OCI-LY7 (cell line): ENCODE measurements at regions not wholly inside any gene's neighbourhood (a gene's known extent, or its start where the extent isn't known, plus 50 kb on each side); places are given as distances from the start of the nearest gene placed in this dataset.

Source experiments
- BruUV-seq: library from RNA; stranded (reverse); fragments of 400-500 nt; replicated peaks from 2 replicates; lab custom pipeline; 2021; lab: Mats Ljungman, UMichigan
- CTCF ChIA-PET: fragments of 300-600 bp; sonication (Branson Sonifier 250); formaldehyde crosslinking; loops from one replicate; lab custom pipeline; 2022; ENCODE audit warnings: antibody characterized with exemption; ENCODE audit not compliant: unreplicated experiment; lab: Charles Lee
- POLR2A ChIA-PET: fragments of 300-600 bp; sonication (Branson Sonifier 250); formaldehyde crosslinking; loops from one replicate; lab custom pipeline; 2022; ENCODE audit warnings: antibody characterized with exemption; lab: Charles Lee
- DNase-seq: peaks from one replicate; pipeline ENCODE4 v3.0.0-alpha.2; 2015; ENCODE audit warnings: low spot score
- H2AFZ ChIP-seq: fragments of 200-600 bp; sonication (generic), shearing (Covaris generic); 2 replicates; pipeline ENCODE4 v1.6.1; 2014; ENCODE audit warnings: mild to moderate bottlenecking, antibody characterized with exemption, low read length, moderate library complexity
- H3K27ac ChIP-seq: fragments of 200-600 bp; sonication (generic); 2 replicates; pipeline ENCODE4 v1.5.1; 2014; ENCODE audit warnings: mixed run types, low read depth, mild to moderate bottlenecking, moderate library complexity, low read length, inconsistent platforms; ENCODE audit not compliant: poor library complexity, severe bottlenecking
- H3K36me3 ChIP-seq: fragments of 200-600 bp; sonication (generic); 2 replicates; pipeline ENCODE4 v1.6.1; 2014; ENCODE audit warnings: mild to moderate bottlenecking, antibody characterized with exemption, low read length, moderate library complexity, mixed read lengths; ENCODE audit not compliant: insufficient read depth
- H3K4me1 ChIP-seq: fragments of 200-600 bp; sonication (generic); 2 replicates; pipeline ENCODE4 v1.5.1; 2014; ENCODE audit warnings: mild to moderate bottlenecking, low read length; ENCODE audit not compliant: insufficient read depth, poor library complexity, severe bottlenecking
- H3K4me2 ChIP-seq: fragments of 200-600 bp; sonication (generic); 2 replicates; pipeline ENCODE4 v1.6.1; 2014; ENCODE audit warnings: mild to moderate bottlenecking, low read length
- H3K4me3 ChIP-seq: fragments of 200-600 bp; sonication (generic); 2 replicates; pipeline ENCODE4 v1.5.1; 2014; ENCODE audit warnings: mild to moderate bottlenecking, low read depth, low read length; ENCODE audit not compliant: poor library complexity, severe bottlenecking
- H3K79me2 ChIP-seq: fragments of 200-600 bp; sonication (generic); 2 replicates; pipeline ENCODE4 v1.6.1; 2016; ENCODE audit warnings: low read depth, mild to moderate bottlenecking, low read length, moderate library complexity, mixed read lengths; ENCODE audit not compliant: insufficient read depth
- H3K9me2 ChIP-seq: fragments of 200-600 bp; sonication (generic); 2 replicates; pipeline ENCODE4 v1.6.1; 2016; ENCODE audit warnings: mild to moderate bottlenecking, low read length, mixed read lengths; ENCODE audit not compliant: insufficient read depth
- H3K9me3 ChIP-seq: fragments of 200-600 bp; sonication (generic); 2 replicates; pipeline ENCODE4 v1.6.1; 2014; ENCODE audit warnings: mild to moderate bottlenecking, mixed run types, low read length, mixed read lengths
- H4K20me1 ChIP-seq: fragments of 200-600 bp; sonication (generic); 2 replicates; pipeline ENCODE4 v1.6.1; 2014; ENCODE audit warnings: mild to moderate bottlenecking, antibody characterized with exemption, low read length, moderate library complexity, mixed read lengths; ENCODE audit not compliant: insufficient read depth
- EZH2phosphoT487 ChIP-seq: fragments of 200-600 bp; sonication (generic); IDR thresholded peaks from 2 replicates; pipeline ENCODE4 v1.6.1; 2018; ENCODE audit warnings: low read depth, borderline replicate concordance, mild to moderate bottlenecking, mixed run types, antibody characterized with exemption, low read length, moderate library complexity, mixed read lengths
- intact Hi-C: fragments of 100-400 bp; cut with micrococcal nuclease; formaldehyde crosslinking; loops from one replicate; pipeline ENCODE4 v1.10.0; 2022; ENCODE audit not compliant: unreplicated experiment
- TF ChIP-seq, protein P1 (sequence below): fragments of 200-600 bp; sonication (generic); conservative IDR thresholded peaks from 2 replicates; pipeline ENCODE4 v1.5.1; 2014; ENCODE audit warnings: mild to moderate bottlenecking, antibody characterized with exemption, low read length, moderate library complexity, mixed read lengths

DNA sequence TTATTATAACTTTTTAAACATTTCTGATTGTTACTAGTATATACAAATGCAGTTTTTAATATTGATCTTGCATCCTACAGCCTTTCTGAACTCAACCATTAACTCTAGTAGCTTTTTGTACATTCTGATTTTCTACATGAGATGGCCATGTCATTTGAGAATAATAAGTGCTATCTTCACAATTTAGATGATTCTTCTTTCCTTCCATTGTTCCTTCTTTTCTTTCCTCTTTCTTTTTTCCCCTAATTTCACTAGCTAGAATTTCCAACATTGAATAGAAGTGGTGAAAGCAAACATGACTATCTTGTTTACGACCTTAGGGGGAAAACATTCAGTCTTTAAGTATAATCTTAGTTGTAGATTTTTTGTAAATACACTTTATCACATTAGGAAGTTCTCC lies 128.2 kb upstream of the PRSS16 start:
- no peaks in the 10 kb centered on the region; the same call in 1 of the 2 replicates for H3K36me3 ChIP-seq
- no peak for DNase-seq
- CTCF ChIA-PET, result no interaction called here
- no peak overlapping the region for H3K4me3 ChIP-seq
- no peak for TF ChIP-seq EZH2phosphoT487
- TF ChIP-seq, protein P1, sequence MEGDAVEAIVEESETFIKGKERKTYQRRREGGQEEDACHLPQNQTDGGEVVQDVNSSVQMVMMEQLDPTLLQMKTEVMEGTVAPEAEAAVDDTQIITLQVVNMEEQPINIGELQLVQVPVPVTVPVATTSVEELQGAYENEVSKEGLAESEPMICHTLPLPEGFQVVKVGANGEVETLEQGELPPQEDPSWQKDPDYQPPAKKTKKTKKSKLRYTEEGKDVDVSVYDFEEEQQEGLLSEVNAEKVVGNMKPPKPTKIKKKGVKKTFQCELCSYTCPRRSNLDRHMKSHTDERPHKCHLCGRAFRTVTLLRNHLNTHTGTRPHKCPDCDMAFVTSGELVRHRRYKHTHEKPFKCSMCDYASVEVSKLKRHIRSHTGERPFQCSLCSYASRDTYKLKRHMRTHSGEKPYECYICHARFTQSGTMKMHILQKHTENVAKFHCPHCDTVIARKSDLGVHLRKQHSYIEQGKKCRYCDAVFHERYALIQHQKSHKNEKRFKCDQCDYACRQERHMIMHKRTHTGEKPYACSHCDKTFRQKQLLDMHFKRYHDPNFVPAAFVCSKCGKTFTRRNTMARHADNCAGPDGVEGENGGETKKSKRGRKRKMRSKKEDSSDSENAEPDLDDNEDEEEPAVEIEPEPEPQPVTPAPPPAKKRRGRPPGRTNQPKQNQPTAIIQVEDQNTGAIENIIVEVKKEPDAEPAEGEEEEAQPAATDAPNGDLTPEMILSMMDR, result no peak
- H3K27ac ChIP-seq, result no peak overlapping the region
- no peaks in the 10 kb centered on the region for H4K20me1 ChIP-seq
- H2AFZ ChIP-seq, result no peak overlapping the region
- H3K9me2 ChIP-seq, result no peaks in the 10 kb centered on the region
- H3K9me3 ChIP-seq, result 0 out of 2 replicates have a peak, but pooled peaks cover 4% of the 10 kb centered on the region
- intact Hi-C loops, result no loop called here
- POLR2A ChIA-PET, result interaction anchor here (0.5 kb wide), 1 partner anchor 112 kb away, joined by 3 read pairs; no protein-coding TSS in a partner anchor
- no peaks in the 10 kb centered on the region for H3K4me1 ChIP-seq
- H3K79me2 ChIP-seq, result no peaks in the 10 kb centered on the region
- no peak overlapping the region for H3K4me2 ChIP-seq
- BruUV-seq, result no TSS peak

DNA sequence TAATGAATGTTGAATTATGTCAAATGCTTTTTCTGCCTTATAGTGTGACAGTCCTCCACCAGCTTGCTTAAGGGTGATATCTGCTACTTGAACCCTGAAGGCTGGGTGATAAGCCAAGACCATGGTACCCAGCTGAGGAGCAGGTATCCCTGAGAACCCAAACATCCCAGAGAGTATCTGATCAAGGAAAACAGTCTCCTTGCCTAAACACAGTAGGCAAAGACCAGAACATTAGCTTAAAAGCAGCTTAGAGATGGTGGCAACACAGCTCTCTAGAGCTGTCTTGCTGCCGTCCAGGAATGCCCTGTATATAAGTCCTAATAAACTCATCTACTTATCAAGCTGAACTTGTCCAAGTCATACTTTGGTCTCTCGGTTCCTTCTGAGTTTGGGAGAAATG lies 127.7 kb upstream of the PRSS16 start:
- H3K27ac ChIP-seq, result no peak overlapping the region
- H3K4me1 ChIP-seq, result no peaks in the 10 kb centered on the region
- DNase-seq, result no peak
- no peaks in the 10 kb centered on the region for H3K9me2 ChIP-seq
- no peaks in the 10 kb centered on the region; the same call in 1 of the 2 replicates for H3K36me3 ChIP-seq
- no peak overlapping the region for H2AFZ ChIP-seq
- no peaks in the 10 kb centered on the region for H3K79me2 ChIP-seq
- CTCF ChIA-PET, result no interaction called here
- POLR2A ChIA-PET, result no interaction called here
- H3K9me3 ChIP-seq, result 0 out of 2 replicates have a peak, but pooled peaks cover 4% of the 10 kb centered on the region
- TF ChIP-seq EZH2phosphoT487, result no peak
- TF ChIP-seq, protein P1, result no peak
- no peaks in the 10 kb centered on the region for H4K20me1 ChIP-seq
- no TSS peak for BruUV-seq
- no peak overlapping the region for H3K4me2 ChIP-seq
- intact Hi-C loops, result no loop called here
- H3K4me3 ChIP-seq, result no peak overlapping the region

GRCh38 chr6:27121640-27122039 lies 125.9 kb upstream of the PRSS16 start:
- intact Hi-C loops, result no loop called here
- Histone ChIP-seq H4K20me1 (no peaks in the 10 kb centered on the region), H3K79me2 (no peaks in the 10 kb centered on the region), H3K27ac (no peak overlapping the region), H3K36me3 (peaks cover 14% of the 10 kb centered on the region), H3K4me1 (peaks cover 7% of the 10 kb centered on the region), H3K9me2 (no peaks in the 10 kb centered on the region), H3K4me3 (no peak overlapping the region), H3K4me2 (no peak overlapping the region), H3K9me3 (peaks cover 10% of the 10 kb centered on the region; the same call in 1 of the 2 replicates), H2AFZ (no peak overlapping the region)
- DNase-seq, result no peak
- BruUV-seq, result no TSS peak
- POLR2A ChIA-PET, result interaction anchor here (0.7 to 1.2 kb wide), 2 partner anchors 9 to 906 kb away, joined by 3 to 5 read pairs; no protein-coding TSS in a partner anchor
- TF ChIP-seq, protein P1, result no peak
- TF ChIP-seq EZH2phosphoT487, result no peak
- CTCF ChIA-PET, result no interaction called here
